ENCODE measurements at regions not wholly inside any gene's neighbourhood (a gene's known extent, or its start where the extent isn't known, plus 50 kb on each side); places are given as distances from the start of the nearest gene placed in this dataset.

GRCh38 chr6:71446470-71446869 is 157.9 kb downstream of the OGFRL1 start:
- intact Hi-C loops (cut with micrococcal nuclease): no loop called here
- no peak overlapping the region for H3K4me3 ChIP-seq (replicated peaks in 1 of 3; ENCODE audit: low read depth in 2 of 3, low read length in 3 of 3)
- Mint-ChIP-seq H3K4me3 (no peak overlapping the region), H3K9me3 (peaks cover 0 to 4% (median 2%) of the 10 kb centered on the region in 7 donors), H3K27me3 (ENCODE audit: low read depth in 3 of 3) (peaks cover 0 to 4% (median 0%) of the 10 kb centered on the region in 3 donors), H3K4me1 (no peaks in the 10 kb centered on the region), H3K27ac (no peak overlapping the region), H3K36me3 (no peaks in the 10 kb centered on the region)
- 100% methylated on average over 2 of the region's 4 CpGs for WGBS (ENCODE audit: insufficient coverage)
- no peak overlapping the region for H3K27ac ChIP-seq (ENCODE audit: low read depth in 1 of 2, low read length in 2 of 2)
- no peak for TF ChIP-seq CTCF (IDR thresholded peaks at IDR 0.05)
- H3K9ac ChIP-seq (ENCODE audit: insufficient read depth, low read length, poor library complexity, severe bottlenecking): no peak overlapping the region
- no peaks in the 10 kb centered on the region for H4K20me1 ChIP-seq (ENCODE audit: insufficient read depth, low read length)
- no peaks in the 10 kb centered on the region for H3K79me2 ChIP-seq (ENCODE audit: insufficient read depth, low read length)
- H3K27me3 ChIP-seq (ENCODE audit: control insufficient read depth in 2 of 2, insufficient read depth in 2 of 2, low read length in 2 of 2): no peaks in the 10 kb centered on the region
- no peaks in the 10 kb centered on the region for H3K36me3 ChIP-seq (replicated peaks in 1 of 2; ENCODE audit: control insufficient read depth in 1 of 2, insufficient read depth in 2 of 2, low read length in 2 of 2)
- no peak overlapping the region for H2AFZ ChIP-seq (ENCODE audit: insufficient read depth, low read depth, low read length, poor library complexity, severe bottlenecking)
- H3K9me3 ChIP-seq (replicated peaks in 1 of 2; ENCODE audit: control insufficient read depth in 1 of 2, insufficient read depth in 1 of 2, low read length in 2 of 2): peaks cover 0 to 6% of the 10 kb centered on the region in 2 donors
- no peak overlapping the region for H3K4me2 ChIP-seq (replicated peaks; ENCODE audit: extremely low read depth, low read length, poor library complexity, severe bottlenecking)
- H3K4me1 ChIP-seq (ENCODE audit: control insufficient read depth in 1 of 2, insufficient read depth in 2 of 2, low read length in 2 of 2): no peaks in the 10 kb centered on the region
- no peak for DNase-seq

- H3K4me3 Mint-ChIP-seq: no peak overlapping the region
- H3K9me3 ChIP-seq (replicated peaks in 1 of 2; ENCODE audit: control insufficient read depth in 1 of 2, insufficient read depth in 1 of 2, low read length in 2 of 2): peaks cover 0 to 6% of the 10 kb centered on the region in 2 donors
- no peaks in the 10 kb centered on the region for H3K27me3 ChIP-seq (ENCODE audit: control insufficient read depth in 2 of 2, insufficient read depth in 2 of 2, low read length in 2 of 2)
- H3K36me3 Mint-ChIP-seq: no peaks in the 10 kb centered on the region
- no CpG with 5 or more reads among the region's 5 CpGs for WGBS (ENCODE audit: insufficient coverage)
- no peaks in the 10 kb centered on the region for H4K20me1 ChIP-seq (ENCODE audit: insufficient read depth, low read length)
- no peak overlapping the region for H3K4me2 ChIP-seq (replicated peaks; ENCODE audit: extremely low read depth, low read length, poor library complexity, severe bottlenecking)
- H3K4me1 Mint-ChIP-seq: no peaks in the 10 kb centered on the region
- H3K9me3 Mint-ChIP-seq: peaks cover 0 to 6% (median 4%) of the 10 kb centered on the region in 7 donors
- intact Hi-C loops (cut with micrococcal nuclease): no loop called here
- H3K36me3 ChIP-seq (replicated peaks in 1 of 2; ENCODE audit: control insufficient read depth in 1 of 2, insufficient read depth in 2 of 2, low read length in 2 of 2): no peaks in the 10 kb centered on the region
- no peak overlapping the region for H3K27ac ChIP-seq (ENCODE audit: low read depth in 1 of 2, low read length in 2 of 2)
- no peak overlapping the region for H3K4me3 ChIP-seq (replicated peaks in 1 of 3; ENCODE audit: low read depth in 2 of 3, low read length in 3 of 3)
- H2AFZ ChIP-seq (ENCODE audit: insufficient read depth, low read depth, low read length, poor library complexity, severe bottlenecking): no peak overlapping the region
- no peaks in the 10 kb centered on the region for H3K4me1 ChIP-seq (ENCODE audit: control insufficient read depth in 1 of 2, insufficient read depth in 2 of 2, low read length in 2 of 2)
- peaks cover 0 to 2% (median 1%) of the 10 kb centered on the region in 3 donors for H3K27me3 Mint-ChIP-seq (ENCODE audit: low read depth in 3 of 3)
- no peak for TF ChIP-seq CTCF (IDR thresholded peaks at IDR 0.05)
- H3K27ac Mint-ChIP-seq: no peak overlapping the region
- no peaks in the 10 kb centered on the region for H3K79me2 ChIP-seq (ENCODE audit: insufficient read depth, low read length)
- no peak for DNase-seq
- H3K9ac ChIP-seq (ENCODE audit: insufficient read depth, low read length, poor library complexity, severe bottlenecking): no peak overlapping the region
Measured at GRCh38 chr6:71452697-71453370, 164.2 kb downstream of the OGFRL1 start.

All from CD14-positive monocyte (primary cell).